Urinary bladder (tissue), 3 donors: ENCODE measurements at regions not wholly inside any gene's neighbourhood (a gene's known extent, or its start where the extent isn't known, plus 50 kb on each side); places are given as distances from the start of the nearest gene placed in this dataset.

ENCODE experiments used
- DNase-seq: peaks from one replicate; pipeline ENCODE4 v3.0.0-alpha.2; 2015; ENCODE audit errors: extremely low spot score
- H3K27ac ChIP-seq: one replicate; pipeline ENCODE4 v1.5.1; 2013; ENCODE audit warnings: low read depth, mild to moderate bottlenecking, moderate library complexity
- H3K36me3 ChIP-seq: one replicate; pipeline ENCODE4 v1.6.1; 2013; ENCODE audit warnings: mild to moderate bottlenecking, moderate library complexity; ENCODE audit not compliant: insufficient read depth
- H3K4me1 ChIP-seq: one replicate; pipeline ENCODE4 v1.6.1; 2013; ENCODE audit warnings: mild to moderate bottlenecking, moderate library complexity; ENCODE audit not compliant: insufficient read depth
- H3K4me3 ChIP-seq: one replicate; pipeline ENCODE4 v1.5.1; 2013; ENCODE audit warnings: low read depth, low read length
- whole genome bisulfite sequencing: extraction: QIAGEN DNeasy Blood & Tissue Kit; methylation state at CpG from one replicate; pipeline ENCODE4 v1.1.7; 2013; 5-methylcytosine and 5-hydroxymethylcytosine counted together
- donor health status: healthy with polysubstance abuse.
- donor health status: healthy.

- Histone ChIP-seq H3K36me3 (no peaks in the 10 kb centered on the region), H3K27ac (no peak overlapping the region), H3K4me3 (no peak overlapping the region), H3K4me1 (no peaks in the 10 kb centered on the region)
- no peak for DNase-seq
- 93% methylated on average over 2 of the region's 2 CpGs for WGBS
Observed at GRCh38 chr1:216823731-216824130, 100.5 kb upstream of the ESRRG start.

DNA sequence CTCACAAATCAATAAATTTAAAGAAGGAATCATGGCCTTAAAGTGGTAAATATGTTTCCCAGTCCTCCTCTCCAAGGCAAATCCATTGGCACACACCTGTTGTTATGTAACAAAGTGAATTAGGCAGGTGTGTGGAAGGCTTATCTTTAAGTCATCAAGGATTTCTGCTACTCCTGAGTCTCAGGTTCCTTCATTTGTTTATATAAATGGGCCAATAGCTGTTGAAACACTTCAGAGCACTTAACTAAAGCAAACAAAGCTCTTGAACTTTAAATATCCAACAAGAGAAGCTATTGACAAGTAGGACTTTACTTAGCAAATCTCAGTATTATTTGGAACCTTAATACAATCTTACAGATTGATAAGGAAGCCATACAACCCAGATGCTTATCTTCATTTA, 99.3 kb upstream of the ESRRG start:
- Histone ChIP-seq H3K36me3 (no peaks in the 10 kb centered on the region), H3K4me1 (no peaks in the 10 kb centered on the region), H3K27ac (no peak overlapping the region), H3K4me3 (no peak overlapping the region)
- DNase-seq = no peak

- 38% methylated on average over 3 of the region's 3 CpGs for WGBS
- no peak overlapping the region for H3K27ac ChIP-seq
- DNase-seq = no peak
- H3K4me3 ChIP-seq = no peak overlapping the region
- H3K36me3 ChIP-seq = no peaks in the 10 kb centered on the region
- H3K4me1 ChIP-seq = no peaks in the 10 kb centered on the region
Observed at GRCh38 chr1:216820345-216820744, 97.1 kb upstream of the ESRRG start.

- WGBS = 95% methylated on average over 1 of the region's 1 CpG
Observed at GRCh38 chr1:216818284-216818683, 95.1 kb upstream of the ESRRG start.

DNA sequence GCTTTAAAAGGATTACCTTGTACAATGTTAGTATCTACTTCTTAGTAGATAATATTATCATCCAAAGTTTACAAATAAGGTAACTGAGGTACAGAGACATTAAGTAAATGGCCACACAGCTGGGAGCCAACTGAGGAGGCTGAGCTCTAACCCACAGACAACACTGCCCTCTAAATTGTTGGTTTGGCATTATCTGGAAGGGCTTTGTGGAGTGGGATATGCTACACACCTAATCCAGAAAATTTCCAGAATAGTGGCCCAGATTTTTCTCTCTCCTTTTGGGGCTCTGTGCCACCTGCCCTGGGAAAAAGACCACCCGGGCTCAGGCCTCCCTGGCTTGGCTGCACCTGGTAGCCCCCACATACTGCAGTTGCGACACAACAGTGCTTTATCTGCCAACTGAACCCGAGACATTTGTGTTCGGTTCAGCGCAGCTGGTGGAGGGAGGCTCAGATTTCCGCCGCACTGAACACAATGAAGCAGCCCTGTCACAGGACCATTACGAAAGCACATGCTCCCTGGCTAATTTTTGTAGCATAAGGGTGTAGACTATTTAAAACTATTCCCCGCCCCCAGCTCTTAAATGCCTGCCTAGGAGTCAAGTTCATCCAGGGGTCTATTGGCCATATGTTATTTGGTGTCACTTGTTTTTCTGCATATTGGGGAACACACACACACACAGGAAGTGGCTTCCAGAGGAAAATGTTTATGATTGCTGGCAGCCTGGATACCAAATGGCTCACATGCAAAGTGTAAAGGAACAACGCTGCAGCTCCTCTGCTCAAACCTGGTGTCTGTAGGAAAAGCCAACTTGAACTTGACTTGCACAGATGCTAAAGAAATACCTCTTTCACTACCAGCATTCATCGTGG, 92.3 kb upstream of the ESRRG start:
- 38% methylated on average over 11 of the region's 11 CpGs for WGBS

More at GRCh38 chr1:216818284-216818683, 95.1 kb upstream of the ESRRG start:
- H3K4me1 ChIP-seq = no peaks in the 10 kb centered on the region
- H3K27ac ChIP-seq = no peak overlapping the region
- H3K36me3 ChIP-seq = no peaks in the 10 kb centered on the region
- DNase-seq = no peak
- no peak overlapping the region for H3K4me3 ChIP-seq

GRCh38 chr1:216814576-216815259, 91.5 kb upstream of the ESRRG start:
- DNase-seq = no peak
- no peaks in the 10 kb centered on the region for H3K36me3 ChIP-seq
- 62% methylated on average over 6 of the region's 6 CpGs for WGBS
- no peaks in the 10 kb centered on the region for H3K4me1 ChIP-seq
- H3K4me3 ChIP-seq = no peak overlapping the region
- no peak overlapping the region for H3K27ac ChIP-seq

More for the DNA sequence above, 92.3 kb upstream of the ESRRG start:
- H3K27ac ChIP-seq = no peak overlapping the region
- no peaks in the 10 kb centered on the region for H3K4me1 ChIP-seq
- peak; percentile 11 for DNase-seq
- H3K4me3 ChIP-seq = no peak overlapping the region
- H3K36me3 ChIP-seq = no peaks in the 10 kb centered on the region

- Histone ChIP-seq H3K4me1 (no peaks in the 10 kb centered on the region), H3K4me3 (no peak overlapping the region), H3K36me3 (no peaks in the 10 kb centered on the region), H3K27ac (no peak overlapping the region)
- no peak for DNase-seq
- 71% methylated on average over 4 of the region's 4 CpGs for WGBS
Observed at GRCh38 chr1:216812966-216813365, 89.7 kb upstream of the ESRRG start.

DNA sequence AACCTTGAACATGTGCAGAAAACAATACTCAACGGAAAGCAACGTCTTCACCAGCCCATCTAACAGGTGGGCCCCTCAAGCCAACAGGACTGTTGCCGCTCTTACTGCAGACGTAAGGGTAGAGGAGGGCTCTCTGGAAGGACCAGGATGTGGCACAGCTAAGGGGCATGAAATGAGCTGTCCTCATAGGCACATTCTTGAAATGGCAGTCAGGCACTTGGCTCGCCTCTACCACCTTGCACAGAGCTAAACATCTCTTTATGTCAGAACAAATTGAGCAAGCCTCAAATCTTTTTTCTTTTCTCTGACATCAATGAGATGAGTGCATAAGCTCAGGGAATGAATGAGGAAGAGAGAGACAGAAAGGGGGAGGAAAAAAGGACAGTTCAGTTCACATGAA, 86.4 kb upstream of the ESRRG start:
- Histone ChIP-seq H3K4me1 (no peaks in the 10 kb centered on the region), H3K4me3 (no peak overlapping the region), H3K36me3 (no peaks in the 10 kb centered on the region), H3K27ac (no peak overlapping the region)
- DNase-seq = no peak
- 85% methylated on average over 5 of the region's 5 CpGs for WGBS

DNA sequence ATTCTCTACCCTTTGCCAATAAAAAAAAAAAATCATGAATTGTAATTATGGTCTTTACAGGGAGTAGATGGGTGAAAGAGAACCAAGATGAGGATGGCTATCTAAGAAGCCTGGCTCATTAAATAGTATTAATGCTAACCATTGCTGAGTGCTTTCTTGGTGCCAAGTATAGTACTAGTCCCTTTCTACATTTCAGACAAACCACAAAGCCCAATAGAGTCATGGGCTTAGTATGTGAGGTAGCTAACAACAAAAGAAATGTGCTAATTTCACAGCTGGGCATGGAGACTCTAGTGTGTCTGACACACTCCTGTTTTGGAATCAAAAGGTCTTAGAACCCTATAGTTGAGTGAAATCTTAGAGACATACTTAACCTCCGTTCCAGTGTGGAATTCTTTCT, 84.5 kb upstream of the ESRRG start:
- DNase-seq = no peak
- no peaks in the 10 kb centered on the region for H3K36me3 ChIP-seq
- no peaks in the 10 kb centered on the region for H3K4me1 ChIP-seq
- H3K27ac ChIP-seq = no peak overlapping the region
- H3K4me3 ChIP-seq = no peak overlapping the region
- 85% methylated on average over 1 of the region's 1 CpG for WGBS

DNA sequence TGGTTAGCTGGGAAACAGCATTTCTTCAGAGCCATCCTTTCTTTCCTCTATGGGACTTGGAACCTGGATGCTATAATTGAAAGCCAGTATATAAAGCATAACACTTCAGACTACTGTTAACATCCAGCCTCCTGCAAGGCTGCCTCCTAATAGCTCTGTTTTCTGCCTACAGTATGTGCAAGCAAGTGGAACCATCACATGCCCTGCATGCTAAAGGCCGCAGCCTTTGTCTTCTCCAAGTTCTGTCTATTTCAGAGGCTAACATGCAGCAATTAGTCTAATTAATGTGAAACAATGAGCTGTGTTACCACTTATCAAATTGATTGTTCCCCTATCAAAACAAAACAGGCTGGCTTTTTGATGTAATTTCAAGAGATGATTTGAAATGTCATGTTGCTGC, 82.7 kb upstream of the ESRRG start:
- 93% methylated on average over 1 of the region's 1 CpG for WGBS
- Histone ChIP-seq H3K4me1 (no peaks in the 10 kb centered on the region), H3K36me3 (no peaks in the 10 kb centered on the region), H3K27ac (no peak overlapping the region), H3K4me3 (no peak overlapping the region)
- DNase-seq = no peak

GRCh38 chr1:216805233-216805632, 82.0 kb upstream of the ESRRG start:
- WGBS = 69% methylated on average over 5 of the region's 5 CpGs
- Histone ChIP-seq H3K4me1 (no peaks in the 10 kb centered on the region), H3K27ac (no peak overlapping the region), H3K4me3 (no peak overlapping the region), H3K36me3 (no peaks in the 10 kb centered on the region)
- no peak for DNase-seq

GRCh38 chr1:216804111-216804510, 80.9 kb upstream of the ESRRG start:
- Histone ChIP-seq H3K27ac (no peak overlapping the region), H3K4me1 (no peaks in the 10 kb centered on the region), H3K36me3 (no peaks in the 10 kb centered on the region), H3K4me3 (no peak overlapping the region)
- WGBS = 68% methylated on average over 7 of the region's 7 CpGs
- no peak for DNase-seq

DNA sequence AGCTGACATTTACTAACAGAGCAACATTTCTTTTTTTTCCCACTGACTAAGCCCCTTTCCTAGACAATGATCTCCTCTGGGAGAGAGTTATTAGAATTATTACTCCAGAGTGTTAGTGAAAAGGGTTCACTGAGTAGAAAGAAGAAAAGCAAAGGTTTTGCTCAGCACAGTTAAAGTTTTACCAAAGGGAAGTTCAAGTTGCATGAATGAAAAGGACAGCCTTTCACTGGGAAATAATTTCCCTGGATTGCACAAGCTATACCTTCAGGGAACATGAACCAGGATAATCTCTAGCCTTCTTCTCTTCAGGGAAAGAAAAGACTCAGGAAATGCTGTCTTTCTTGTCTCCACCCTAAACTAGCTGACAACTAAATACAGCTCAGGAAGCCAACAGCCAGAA, 71.4 kb upstream of the ESRRG start:
- H3K27ac ChIP-seq = no peak overlapping the region
- H3K4me1 ChIP-seq = no peaks in the 10 kb centered on the region
- H3K4me3 ChIP-seq = no peak overlapping the region
- DNase-seq = no peak
- no peaks in the 10 kb centered on the region for H3K36me3 ChIP-seq

GRCh38 chr1:216793973-216794372, 70.7 kb upstream of the ESRRG start:
- WGBS = 75% methylated on average over 4 of the region's 4 CpGs
- Histone ChIP-seq H3K36me3 (no peaks in the 10 kb centered on the region), H3K4me3 (no peak overlapping the region), H3K27ac (no peak overlapping the region), H3K4me1 (no peaks in the 10 kb centered on the region)
- no peak for DNase-seq
